Esophagus muscularis mucosa (tissue), 4 donors: ENCODE measurements at regions not wholly inside any gene's neighbourhood (a gene's known extent, or its start where the extent isn't known, plus 50 kb on each side); places are given as distances from the start of the nearest gene placed in this dataset.
A peak's percentile ranks its signal among the peaks of the same experiment; 100 is the strongest.

ENCODE experiments used
- DNase-seq: peaks from one replicate; pipeline ENCODE4 v3.0.0-alpha.2; 2017; ENCODE audit errors: extremely low spot score
- H3K27ac ChIP-seq, 4 donors: fragments of 200-600 bp; sonication (generic); replicated peaks in 1 of 4; 1 replicate in 3 of 4; 2 replicates in 1 of 4; pipeline ENCODE4 v1.5.1; 2016 to 2019; ENCODE audit warnings: mild to moderate bottlenecking in 1 of 4
- H3K27me3 ChIP-seq, 4 donors: fragments of 200-600 bp; sonication (generic); one replicate each; pipeline versions ENCODE4 v1.5.1 to v1.6.0; 2016 to 2019
- H3K36me3 ChIP-seq, 4 donors: fragments of 200-600 bp; sonication (generic); one replicate each; pipeline ENCODE4 v1.5.1; 2016 to 2019
- H3K4me1 ChIP-seq, 4 donors: fragments of 200-600 bp; sonication (generic); one replicate each; pipeline ENCODE4 v1.5.1; 2016 to 2019
- H3K4me3 ChIP-seq, 4 donors: fragments of 200-600 bp; sonication (generic); 1 replicate in 2 of 4; 2 replicates in 2 of 4; pipeline ENCODE4 v1.5.1; 2016 to 2019; ENCODE audit warnings: mild to moderate bottlenecking in 4 of 4, moderate library complexity in 1 of 4
- H3K9me3 ChIP-seq, 4 donors: fragments of 200-600 bp; sonication (generic); 1 replicate in 3 of 4; 2 replicates in 1 of 4; pipeline ENCODE4 v1.5.1; 2016 to 2019
- EP300 ChIP-seq: sonication (generic); formaldehyde crosslinking; IDR thresholded peaks from one replicate; pipeline ENCODE4 v1.6.1; 2017; ENCODE audit warnings: antibody characterized with exemption
- POLR2A ChIP-seq: fragments of 450-650 bp; IDR thresholded peaks from one replicate; pipeline ENCODE4 v1.6.1; 2017; ENCODE audit warnings: antibody characterized with exemption, moderate library complexity, mild to moderate bottlenecking, low read depth
- POLR2AphosphoS5 ChIP-seq, 2 donors: sonication (generic); formaldehyde crosslinking; IDR thresholded peaks; one replicate each; pipeline ENCODE4 v1.6.1; 2017; ENCODE audit warnings: antibody characterized with exemption in 2 of 2
- WGBS: methylation state at CpG from one replicate; pipeline ENCODE4 v1.1.5; 2018; 5-methylcytosine and 5-hydroxymethylcytosine counted together
- intact Hi-C: fragments of 100-400 bp; cut with DNase I; formaldehyde crosslinking; loops from one replicate; pipeline ENCODE4 v1.15.1; 2023
- TF ChIP-seq, protein P1 (sequence below), 3 experiments: fragments of 200-600 bp in 2 of 3; fragments of 450-650 bp in 1 of 3; sonication (generic) in 2 of 3; IDR thresholded peaks; one replicate each; pipeline ENCODE4 v1.5.1; 2017 to 2019; ENCODE audit warnings: antibody characterized with exemption in 3 of 3, mild to moderate bottlenecking in 2 of 3, moderate library complexity in 1 of 3

DNA sequence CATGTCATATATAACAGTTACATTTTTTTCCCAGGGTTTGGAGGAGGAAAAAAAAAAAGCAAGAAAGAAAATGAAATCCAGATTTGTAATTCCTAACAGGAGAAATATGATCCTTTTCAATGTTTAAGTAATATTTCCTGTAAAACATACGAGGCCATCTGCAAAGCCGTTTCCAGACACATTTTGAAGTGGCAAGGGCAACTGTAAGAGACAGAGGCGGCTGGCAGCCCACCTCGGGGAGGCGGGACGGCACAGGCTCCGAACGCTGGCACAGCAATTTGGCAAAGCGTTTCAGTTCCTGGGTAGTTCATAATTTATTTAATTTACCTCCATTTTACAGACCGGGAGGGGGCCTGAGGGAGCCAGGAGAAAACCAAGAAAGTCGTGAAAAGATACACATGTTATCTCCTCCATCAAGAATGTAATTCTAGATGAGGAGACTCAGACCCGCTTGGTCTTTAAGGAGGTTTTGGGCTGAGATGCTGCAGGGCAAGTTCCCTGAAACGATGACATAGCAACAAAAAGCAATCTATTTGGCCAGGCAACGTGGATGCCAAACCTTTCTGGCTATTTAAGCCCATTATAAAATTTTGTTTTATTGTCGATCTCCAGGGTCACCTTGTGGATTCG, 448.5 kb upstream of the MKI67 start:
- WGBS, result 48% methylated on average over 16 of the region's 16 CpGs
- no peak for TF ChIP-seq POLR2AphosphoS5 (IDR thresholded peaks at IDR 0.05)
- TF ChIP-seq, protein P1, sequence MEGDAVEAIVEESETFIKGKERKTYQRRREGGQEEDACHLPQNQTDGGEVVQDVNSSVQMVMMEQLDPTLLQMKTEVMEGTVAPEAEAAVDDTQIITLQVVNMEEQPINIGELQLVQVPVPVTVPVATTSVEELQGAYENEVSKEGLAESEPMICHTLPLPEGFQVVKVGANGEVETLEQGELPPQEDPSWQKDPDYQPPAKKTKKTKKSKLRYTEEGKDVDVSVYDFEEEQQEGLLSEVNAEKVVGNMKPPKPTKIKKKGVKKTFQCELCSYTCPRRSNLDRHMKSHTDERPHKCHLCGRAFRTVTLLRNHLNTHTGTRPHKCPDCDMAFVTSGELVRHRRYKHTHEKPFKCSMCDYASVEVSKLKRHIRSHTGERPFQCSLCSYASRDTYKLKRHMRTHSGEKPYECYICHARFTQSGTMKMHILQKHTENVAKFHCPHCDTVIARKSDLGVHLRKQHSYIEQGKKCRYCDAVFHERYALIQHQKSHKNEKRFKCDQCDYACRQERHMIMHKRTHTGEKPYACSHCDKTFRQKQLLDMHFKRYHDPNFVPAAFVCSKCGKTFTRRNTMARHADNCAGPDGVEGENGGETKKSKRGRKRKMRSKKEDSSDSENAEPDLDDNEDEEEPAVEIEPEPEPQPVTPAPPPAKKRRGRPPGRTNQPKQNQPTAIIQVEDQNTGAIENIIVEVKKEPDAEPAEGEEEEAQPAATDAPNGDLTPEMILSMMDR (IDR thresholded peaks at IDR 0.05), result no peak
- TF ChIP-seq POLR2A, result no peak
- TF ChIP-seq EP300, result no peak
- Histone ChIP-seq H3K27me3 (peaks cover 0 to 10% (median 0%) of the 10 kb centered on the region in 4 donors), H3K4me1 (no peaks in the 10 kb centered on the region), H3K36me3 (no peaks in the 10 kb centered on the region), H3K4me3 (no peak overlapping the region), H3K27ac (no peak overlapping the region), H3K9me3 (no peaks in the 10 kb centered on the region)
- peak; percentile 85 for DNase-seq
- intact Hi-C loops, result no loop called here

DNA sequence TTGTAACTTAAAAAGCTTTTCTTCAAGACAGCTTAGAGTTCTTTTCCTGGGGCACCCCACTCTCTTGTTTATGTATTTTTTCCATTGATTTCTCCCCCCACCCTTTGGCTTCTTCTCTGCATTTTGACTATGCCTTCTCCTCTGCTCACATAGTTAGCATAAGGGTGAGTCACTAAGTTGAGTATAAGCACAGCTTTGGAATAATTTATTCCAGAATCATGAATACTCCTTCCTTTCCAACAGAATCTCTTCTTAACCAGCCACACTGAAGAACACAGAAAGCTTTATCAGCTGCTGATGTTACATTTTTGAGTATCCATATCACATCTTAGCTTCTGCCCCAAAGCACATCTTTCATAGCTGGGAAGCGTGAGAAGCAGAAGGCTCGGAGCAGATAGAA, 449.5 kb upstream of the MKI67 start:
- WGBS, result 85% methylated on average over 2 of the region's 2 CpGs
- H3K4me1 ChIP-seq, result no peaks in the 10 kb centered on the region

DNA sequence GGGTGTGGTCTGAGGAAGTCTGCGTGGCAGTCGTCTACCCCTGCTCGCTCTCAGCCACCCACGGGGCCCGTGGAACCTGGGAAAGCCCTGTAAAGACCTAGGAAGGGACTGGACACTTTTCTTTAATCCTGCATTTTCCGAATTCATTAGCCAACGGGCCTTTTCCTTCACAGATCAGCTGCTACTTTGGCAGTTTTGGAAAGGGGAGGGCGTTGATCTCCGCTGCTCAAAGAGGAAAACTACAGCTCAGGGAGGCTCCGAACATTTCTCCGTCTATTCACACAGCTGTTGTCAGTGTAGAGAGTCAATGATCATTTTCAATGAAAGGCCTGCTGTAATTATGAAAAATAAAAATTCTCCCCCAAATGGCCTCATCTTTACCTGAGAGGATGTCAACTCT, 450.1 kb upstream of the MKI67 start:
- Histone ChIP-seq H3K4me3 (no peak overlapping the region), H3K27me3 (peaks cover 0 to 10% (median 0%) of the 10 kb centered on the region in 4 donors), H3K9me3 (no peaks in the 10 kb centered on the region), H3K4me1 (no peaks in the 10 kb centered on the region), H3K27ac (no peak overlapping the region), H3K36me3 (no peaks in the 10 kb centered on the region)
- intact Hi-C loops, result no loop called here
- 88% methylated on average over 11 of the region's 11 CpGs for WGBS
- DNase-seq, result peak; percentile 68
- TF ChIP-seq, protein P1 (IDR thresholded peaks at IDR 0.05), result no peak
- no peak for TF ChIP-seq POLR2A
- TF ChIP-seq POLR2AphosphoS5 (IDR thresholded peaks at IDR 0.05), result no peak
- TF ChIP-seq EP300, result no peak

More for the DNA sequence above, 449.5 kb upstream of the MKI67 start:
- no peak overlapping the region for H3K27ac ChIP-seq
- DNase-seq, result no peak
- H3K36me3 ChIP-seq, result no peaks in the 10 kb centered on the region
- no peak overlapping the region for H3K4me3 ChIP-seq
- no peak for TF ChIP-seq POLR2A
- intact Hi-C loops, result no loop called here
- H3K27me3 ChIP-seq, result peaks cover 0 to 10% (median 0%) of the 10 kb centered on the region in 4 donors
- no peaks in the 10 kb centered on the region for H3K9me3 ChIP-seq

DNA sequence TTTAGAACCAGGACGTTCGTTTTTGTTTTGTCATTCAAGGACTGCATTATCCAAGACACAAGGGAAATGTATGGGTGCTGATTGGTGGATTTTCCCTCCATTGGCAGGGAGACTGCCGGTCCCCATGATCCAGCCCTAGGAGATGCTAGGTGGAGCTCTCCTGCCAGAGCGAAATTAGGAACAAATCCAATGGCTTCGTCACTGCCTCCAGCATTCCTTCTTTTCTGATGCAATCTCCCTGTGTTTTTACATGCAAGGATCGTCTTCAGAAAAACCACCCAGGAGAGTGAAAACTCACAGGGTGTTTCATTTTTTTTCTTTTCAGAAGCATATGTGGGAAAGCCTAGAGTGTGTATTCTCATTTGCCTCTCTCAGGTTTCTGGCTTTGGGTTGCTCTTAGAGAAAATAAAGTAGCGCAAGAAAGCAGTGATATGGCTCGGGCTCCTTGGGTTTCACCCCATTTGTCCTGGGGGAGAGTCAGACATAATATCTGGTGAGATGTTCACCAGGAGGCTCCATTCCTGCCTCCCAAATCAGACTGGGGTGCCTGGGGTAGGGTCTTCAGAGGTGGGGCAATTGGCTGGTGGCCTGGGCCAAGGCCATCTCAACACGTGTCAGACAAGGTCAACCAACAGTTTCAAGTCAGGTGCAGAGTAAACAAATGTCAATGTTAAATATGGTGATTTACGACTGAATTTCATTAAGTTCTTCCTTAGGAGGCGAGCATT, 450.9 kb upstream of the MKI67 start:
- H3K36me3 ChIP-seq, result no peaks in the 10 kb centered on the region
- 80% methylated on average over 11 of the region's 11 CpGs for WGBS
- H3K9me3 ChIP-seq, result no peaks in the 10 kb centered on the region
- H3K4me3 ChIP-seq, result no peak overlapping the region
- DNase-seq, result peak; percentile 90
- TF ChIP-seq POLR2AphosphoS5 (IDR thresholded peaks at IDR 0.05), result no peak
- TF ChIP-seq EP300, result no peak
- TF ChIP-seq, protein P1 (IDR thresholded peaks at IDR 0.05), result no peak
- no peak for TF ChIP-seq POLR2A
- H3K27me3 ChIP-seq, result peaks cover 0 to 10% (median 0%) of the 10 kb centered on the region in 4 donors
- no peak overlapping the region for H3K27ac ChIP-seq
- no peaks in the 10 kb centered on the region for H3K4me1 ChIP-seq
- intact Hi-C loops, result no loop called here

DNA sequence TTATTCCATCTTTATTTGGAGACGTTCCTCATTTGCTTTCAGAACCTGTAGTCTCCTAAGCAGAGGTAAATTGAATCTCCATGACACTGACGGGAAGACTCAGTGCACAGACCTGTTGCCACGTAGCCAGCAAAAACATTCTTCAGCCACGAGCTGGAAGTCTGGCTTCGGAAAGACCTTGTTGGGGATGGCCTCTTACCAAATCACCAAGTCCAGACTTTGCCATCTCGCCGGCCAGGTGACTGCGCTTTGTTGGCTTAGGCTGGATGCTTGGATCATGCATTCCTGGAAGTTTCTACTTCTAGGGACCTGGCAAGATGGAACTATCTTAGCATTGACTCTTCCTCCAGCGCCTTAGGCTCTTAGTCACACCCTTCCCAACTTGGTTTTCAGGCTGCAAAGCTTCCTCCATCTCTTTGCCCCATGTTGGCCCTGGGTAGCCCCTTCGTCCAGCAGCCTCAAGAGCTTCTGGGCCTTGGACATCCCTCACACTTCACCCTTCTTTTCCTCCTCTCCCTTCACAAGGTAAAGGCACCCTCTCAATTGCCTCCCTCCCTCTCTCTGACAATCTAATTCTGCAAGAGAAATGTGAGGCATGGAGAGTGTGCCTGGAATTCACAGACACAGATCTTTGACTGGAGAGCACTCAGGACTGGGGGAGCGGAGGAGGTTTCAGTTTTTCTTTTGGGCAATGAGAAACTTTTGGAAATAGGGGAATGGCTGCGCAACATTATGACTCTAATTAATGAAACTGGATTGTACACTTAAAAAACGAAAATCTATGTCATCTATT, 451.9 kb upstream of the MKI67 start:
- TF ChIP-seq EP300, result no peak
- no peak for TF ChIP-seq POLR2AphosphoS5 (IDR thresholded peaks at IDR 0.05)
- TF ChIP-seq POLR2A, result no peak
- TF ChIP-seq, protein P1 (IDR thresholded peaks at IDR 0.05), result no peak
- intact Hi-C loops, result no loop called here
- no peaks in the 10 kb centered on the region for H3K9me3 ChIP-seq
- H3K36me3 ChIP-seq, result no peaks in the 10 kb centered on the region
- peaks cover 0 to 2% (median 0%) of the 10 kb centered on the region in 4 donors for H3K27me3 ChIP-seq
- H3K27ac ChIP-seq, result no peak overlapping the region
- WGBS, result 92% methylated on average over 12 of the region's 13 CpGs
- no peaks in the 10 kb centered on the region for H3K4me1 ChIP-seq
- DNase-seq, result peak; percentile 72
- H3K4me3 ChIP-seq, result no peak overlapping the region
